GM12878 (cell line): ENCODE measurements at regions not wholly inside any gene's neighbourhood (a gene's known extent, or its start where the extent isn't known, plus 50 kb on each side); places are given as distances from the start of the nearest gene placed in this dataset.

Source experiments
- ATAC-seq: fragments of 200-7000 bp; cut with Tn5 transposase; 3 replicates; pipeline ENCODE4 v1.9.1; 2020; ENCODE audit warnings: mild to moderate bottlenecking, moderate library complexity
- BruUV-seq: library from RNA; stranded (reverse); fragments of 400-500 nt; replicated peaks from 2 replicates; lab custom pipeline; 2021; lab: Mats Ljungman, UMichigan
- CTCF ChIA-PET: fragments of 300-600 bp; sonication (Branson Sonifier 250); formaldehyde crosslinking; extraction: SDS; loops from one replicate; lab custom pipeline; 2021; ENCODE audit warnings: inconsistent platforms; lab: Yijun Ruan, JAX
- POLR2A ChIA-PET: fragments of 350-600 bp; formaldehyde crosslinking; extraction: SDS; loops from one replicate; lab custom pipeline; 2021; ENCODE audit warnings: inconsistent platforms; lab: Charles Lee
- RAD21 ChIA-PET: fragments of 300-600 bp; sonication (Branson Sonifier 250); formaldehyde crosslinking; loops from one replicate; lab custom pipeline; 2023; ENCODE audit warnings: antibody characterized with exemption; ENCODE audit not compliant: unreplicated experiment; lab: Charles Lee
- SMC1A ChIA-PET: fragments of 300-600 bp; sonication (Branson Sonifier 250); formaldehyde crosslinking; loops from one replicate; lab custom pipeline; 2023; ENCODE audit not compliant: unreplicated experiment, uncharacterized antibody; lab: Charles Lee
- DNase-seq: peaks from one replicate; pipeline ENCODE4 v3.0.0-alpha.2; 2011; ENCODE audit warnings: low read depth, low spot score
- FAIRE-seq: peaks from 3 replicates; lab custom pipeline; 2011; peaks lifted over from hg19 to GRCh38; lab: Jason Lieb, UNC
- H2AFZ ChIP-seq: 2 replicates; pipeline ENCODE4 v1.6.0; 2011; ENCODE audit warnings: low read depth, low read length, control low read depth; ENCODE audit not compliant: control insufficient read depth
- H3K27ac ChIP-seq: 2 replicates; pipeline ENCODE4 v1.5.1; 2011; ENCODE audit warnings: control low read depth; ENCODE audit not compliant: control insufficient read depth, insufficient read depth
- H3K27me3 ChIP-seq, 2 experiments: replicated peaks in 1 of 2; 2 replicates each; pipeline versions ENCODE4 v1.6.0 to v1.6.1; 2011; ENCODE audit warnings: low read length in 1 of 2; ENCODE audit not compliant: control insufficient read depth in 2 of 2, insufficient read depth in 2 of 2
- H3K36me3 ChIP-seq, 2 experiments: 2 replicates each; pipeline ENCODE4 v1.5.1; 2011; ENCODE audit warnings: low read length in 1 of 2; ENCODE audit not compliant: control insufficient read depth in 2 of 2, insufficient read depth in 2 of 2
- H3K4me1 ChIP-seq: 2 replicates; pipeline ENCODE4 v1.6.1; 2011; ENCODE audit warnings: mild to moderate bottlenecking, low read length, moderate library complexity, mixed read lengths; ENCODE audit not compliant: control insufficient read depth, insufficient read depth
- H3K4me2 ChIP-seq: 2 replicates; pipeline ENCODE4 v1.6.0; 2011; ENCODE audit warnings: control low read depth; ENCODE audit not compliant: control insufficient read depth, insufficient read depth
- H3K4me3 ChIP-seq: fragments of 200-600 bp; sonication (generic); 2 replicates; pipeline ENCODE4 v1.5.1; 2016
- H3K79me2 ChIP-seq: 2 replicates; pipeline ENCODE4 v1.6.0; 2011; ENCODE audit warnings: low read length; ENCODE audit not compliant: control insufficient read depth, insufficient read depth
- H3K9ac ChIP-seq: 2 replicates; pipeline ENCODE4 v1.8.0; 2011; ENCODE audit warnings: low read length, control low read depth, mixed read lengths; ENCODE audit not compliant: control insufficient read depth, insufficient read depth
- H3K9me3 ChIP-seq: replicated peaks from 3 replicates; pipeline ENCODE4 v1.5.1; 2011; ENCODE audit warnings: mild to moderate bottlenecking, low read length; ENCODE audit not compliant: control insufficient read depth, insufficient read depth
- H4K20me1 ChIP-seq: 2 replicates; pipeline ENCODE4 v1.6.0; 2011; ENCODE audit not compliant: control insufficient read depth, insufficient read depth
- BMI1 ChIP-seq: fragments of 450-650 bp; IDR thresholded peaks from 2 replicates; pipeline ENCODE4 v1.6.1; 2016; ENCODE audit warnings: mild to moderate bottlenecking, moderate library complexity, borderline replicate concordance
- CHD2 ChIP-seq: IDR thresholded peaks from 2 replicates; pipeline ENCODE4 v1.6.1; 2011; ENCODE audit warnings: low read depth, low read length, improper control_type of control experiment, borderline replicate concordance
- EZH2 ChIP-seq: IDR thresholded peaks from 2 replicates; pipeline ENCODE4 v1.6.1; 2012; ENCODE audit warnings: low read depth, mild to moderate bottlenecking, control low read depth, inconsistent platforms, low read length, borderline replicate concordance; ENCODE audit not compliant: control insufficient read depth
- IKZF2 ChIP-seq, 2 experiments: fragments of 450-650 bp; IDR thresholded peaks; 2 replicates each; pipeline ENCODE4 v1.6.1; 2017; ENCODE audit warnings: mild to moderate bottlenecking in 2 of 2, moderate library complexity in 2 of 2
- MXI1 ChIP-seq: fragments of 150-350 bp; IDR thresholded peaks from 2 replicates; pipeline ENCODE4 v1.6.1; 2011; ENCODE audit warnings: low read depth, mild to moderate bottlenecking, inconsistent platforms, low read length, improper control_type of control experiment
- NFYB ChIP-seq: IDR thresholded peaks from 2 replicates; pipeline ENCODE4 v1.6.1; 2011; ENCODE audit warnings: low read depth, mild to moderate bottlenecking, low read length, improper control_type of control experiment, moderate library complexity; ENCODE audit not compliant: insufficient read depth
- ZNF622 ChIP-seq: fragments of 450-650 bp; IDR thresholded peaks from 2 replicates; pipeline ENCODE4 v1.6.1; 2017; ENCODE audit warnings: mild to moderate bottlenecking, inconsistent platforms
- WGBS: methylation state at CpG from one replicate; pipeline ENCODE4 v1.1.6; 2016; ENCODE audit warnings: low lambda C conversion rate; ENCODE audit not compliant: insufficient replicate concordance, insufficient coverage; ENCODE audit errors: missing lambda C conversion rate; 5-methylcytosine and 5-hydroxymethylcytosine counted together
- in situ Hi-C: fragments of 300-500 bp; cut with MboI; formaldehyde crosslinking; loops from 9 replicates; pipeline ENCODE4 v1.14.3; 2018; ENCODE audit warnings: mixed read lengths
- intact Hi-C: fragments of 100-400 bp; cut with micrococcal nuclease; formaldehyde crosslinking; loops from one replicate; pipeline ENCODE4 v1.14.2; 2022; ENCODE audit not compliant: unreplicated experiment
- TF ChIP-seq, protein P1 (sequence below): fragments of 450-650 bp; formaldehyde crosslinking; IDR thresholded peaks from 2 replicates; pipeline ENCODE4 v1.5.0; 2022; ENCODE audit warnings: mild to moderate bottlenecking, missing genetic modification characterization
- TF ChIP-seq, protein P2 (sequence below): fragments of 450-650 bp; conservative IDR thresholded peaks from 2 replicates; pipeline ENCODE4 v1.6.1; 2017; ENCODE audit warnings: mild to moderate bottlenecking, moderate library complexity
- TF ChIP-seq, protein P3 (sequence below): fragments of 450-650 bp; IDR thresholded peaks from 2 replicates; pipeline ENCODE4 v1.6.1; 2018; ENCODE audit warnings: borderline replicate concordance, mild to moderate bottlenecking; ENCODE audit not compliant: partially characterized antibody
- TF ChIP-seq, protein P4 (sequence below): IDR thresholded peaks from 2 replicates; pipeline ENCODE4 v1.6.1; 2011; ENCODE audit warnings: mild to moderate bottlenecking, low read depth, low read length, moderate library complexity; ENCODE audit not compliant: insufficient replicate concordance
- TF ChIP-seq, protein P5 (sequence below): fragments of 150-350 bp; IDR thresholded peaks from 2 replicates; pipeline ENCODE4 v1.6.1; 2014; ENCODE audit warnings: mild to moderate bottlenecking, low read depth, low read length

DNA sequence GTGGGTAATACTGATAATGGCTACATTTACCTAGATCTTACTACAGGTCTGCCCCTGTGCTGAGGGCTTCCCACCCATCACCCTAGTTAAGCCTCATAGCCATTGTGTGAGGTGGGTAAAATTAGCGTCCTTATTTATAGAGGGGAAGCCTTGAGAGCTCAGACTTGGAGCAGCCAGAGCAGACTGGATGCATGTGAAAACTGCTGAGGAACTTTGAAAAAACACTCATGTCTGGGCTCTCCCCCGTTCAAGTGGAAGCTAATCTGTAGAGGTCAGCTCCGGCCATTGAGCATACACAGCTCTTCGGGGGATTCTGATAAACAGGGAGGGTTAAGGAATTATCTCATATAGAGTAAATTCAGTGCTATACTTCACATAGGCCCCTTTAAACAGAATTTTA is 389.7 kb downstream of the RPS6KC1 start (continued):
- TF ChIP-seq, protein P1, sequence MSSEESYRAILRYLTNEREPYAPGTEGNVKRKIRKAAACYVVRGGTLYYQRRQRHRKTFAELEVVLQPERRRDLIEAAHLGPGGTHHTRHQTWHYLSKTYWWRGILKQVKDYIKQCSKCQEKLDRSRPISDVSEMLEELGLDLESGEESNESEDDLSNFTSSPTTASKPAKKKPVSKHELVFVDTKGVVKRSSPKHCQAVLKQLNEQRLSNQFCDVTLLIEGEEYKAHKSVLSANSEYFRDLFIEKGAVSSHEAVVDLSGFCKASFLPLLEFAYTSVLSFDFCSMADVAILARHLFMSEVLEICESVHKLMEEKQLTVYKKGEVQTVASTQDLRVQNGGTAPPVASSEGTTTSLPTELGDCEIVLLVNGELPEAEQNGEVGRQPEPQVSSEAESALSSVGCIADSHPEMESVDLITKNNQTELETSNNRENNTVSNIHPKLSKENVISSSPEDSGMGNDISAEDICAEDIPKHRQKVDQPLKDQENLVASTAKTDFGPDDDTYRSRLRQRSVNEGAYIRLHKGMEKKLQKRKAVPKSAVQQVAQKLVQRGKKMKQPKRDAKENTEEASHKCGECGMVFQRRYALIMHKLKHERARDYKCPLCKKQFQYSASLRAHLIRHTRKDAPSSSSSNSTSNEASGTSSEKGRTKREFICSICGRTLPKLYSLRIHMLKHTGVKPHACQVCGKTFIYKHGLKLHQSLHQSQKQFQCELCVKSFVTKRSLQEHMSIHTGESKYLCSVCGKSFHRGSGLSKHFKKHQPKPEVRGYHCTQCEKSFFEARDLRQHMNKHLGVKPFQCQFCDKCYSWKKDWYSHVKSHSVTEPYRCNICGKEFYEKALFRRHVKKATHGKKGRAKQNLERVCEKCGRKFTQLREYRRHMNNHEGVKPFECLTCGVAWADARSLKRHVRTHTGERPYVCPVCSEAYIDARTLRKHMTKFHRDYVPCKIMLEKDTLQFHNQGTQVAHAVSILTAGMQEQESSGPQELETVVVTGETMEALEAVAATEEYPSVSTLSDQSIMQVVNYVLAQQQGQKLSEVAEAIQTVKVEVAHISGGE (CRISPR knock-in tag), result no peak
- TF ChIP-seq, protein P2, sequence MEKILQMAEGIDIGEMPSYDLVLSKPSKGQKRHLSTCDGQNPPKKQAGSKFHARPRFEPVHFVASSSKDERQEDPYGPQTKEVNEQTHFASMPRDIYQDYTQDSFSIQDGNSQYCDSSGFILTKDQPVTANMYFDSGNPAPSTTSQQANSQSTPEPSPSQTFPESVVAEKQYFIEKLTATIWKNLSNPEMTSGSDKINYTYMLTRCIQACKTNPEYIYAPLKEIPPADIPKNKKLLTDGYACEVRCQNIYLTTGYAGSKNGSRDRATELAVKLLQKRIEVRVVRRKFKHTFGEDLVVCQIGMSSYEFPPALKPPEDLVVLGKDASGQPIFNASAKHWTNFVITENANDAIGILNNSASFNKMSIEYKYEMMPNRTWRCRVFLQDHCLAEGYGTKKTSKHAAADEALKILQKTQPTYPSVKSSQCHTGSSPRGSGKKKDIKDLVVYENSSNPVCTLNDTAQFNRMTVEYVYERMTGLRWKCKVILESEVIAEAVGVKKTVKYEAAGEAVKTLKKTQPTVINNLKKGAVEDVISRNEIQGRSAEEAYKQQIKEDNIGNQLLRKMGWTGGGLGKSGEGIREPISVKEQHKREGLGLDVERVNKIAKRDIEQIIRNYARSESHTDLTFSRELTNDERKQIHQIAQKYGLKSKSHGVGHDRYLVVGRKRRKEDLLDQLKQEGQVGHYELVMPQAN, result no peak
- TF ChIP-seq, protein P3, sequence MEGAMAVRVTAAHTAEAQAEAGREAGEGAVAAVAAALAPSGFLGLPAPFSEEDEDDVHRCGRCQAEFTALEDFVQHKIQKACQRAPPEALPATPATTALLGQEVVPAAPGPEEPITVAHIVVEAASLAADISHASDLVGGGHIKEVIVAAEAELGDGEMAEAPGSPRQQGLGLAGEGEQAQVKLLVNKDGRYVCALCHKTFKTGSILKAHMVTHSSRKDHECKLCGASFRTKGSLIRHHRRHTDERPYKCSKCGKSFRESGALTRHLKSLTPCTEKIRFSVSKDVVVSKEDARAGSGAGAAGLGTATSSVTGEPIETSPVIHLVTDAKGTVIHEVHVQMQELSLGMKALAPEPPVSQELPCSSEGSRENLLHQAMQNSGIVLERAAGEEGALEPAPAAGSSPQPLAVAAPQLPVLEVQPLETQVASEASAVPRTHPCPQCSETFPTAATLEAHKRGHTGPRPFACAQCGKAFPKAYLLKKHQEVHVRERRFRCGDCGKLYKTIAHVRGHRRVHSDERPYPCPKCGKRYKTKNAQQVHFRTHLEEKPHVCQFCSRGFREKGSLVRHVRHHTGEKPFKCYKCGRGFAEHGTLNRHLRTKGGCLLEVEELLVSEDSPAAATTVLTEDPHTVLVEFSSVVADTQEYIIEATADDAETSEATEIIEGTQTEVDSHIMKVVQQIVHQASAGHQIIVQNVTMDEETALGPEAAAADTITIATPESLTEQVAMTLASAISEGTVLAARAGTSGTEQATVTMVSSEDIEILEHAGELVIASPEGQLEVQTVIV, result no peak
- TF ChIP-seq ZNF622, result no peak

DNA sequence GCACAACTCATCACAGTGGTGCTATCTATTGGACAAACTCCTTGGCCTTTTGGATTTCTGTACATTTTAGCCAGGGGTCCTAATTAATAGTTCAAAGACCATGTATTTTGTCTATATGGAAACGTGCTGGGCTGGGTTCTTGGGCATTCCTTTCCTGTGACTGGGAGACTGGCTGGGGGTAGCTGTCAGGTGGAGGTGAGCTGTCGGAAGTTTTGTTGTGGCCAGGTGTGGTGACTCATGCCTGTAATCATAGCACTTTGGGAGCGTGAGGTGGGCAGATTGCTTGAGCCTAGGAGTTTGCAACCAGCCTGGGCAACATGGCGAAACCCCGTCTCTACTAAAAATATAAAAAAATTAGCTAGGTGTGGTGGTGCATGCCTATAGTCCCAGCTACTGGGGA is 392.4 kb downstream of the RPS6KC1 start:
- H2AFZ ChIP-seq, result no peak overlapping the region
- H3K36me3 ChIP-seq, result no peaks in the 10 kb centered on the region
- in situ Hi-C loops (no loop called here), intact Hi-C loops (no loop called here)
- H3K4me3 ChIP-seq, result no peak overlapping the region
- no peaks in the 10 kb centered on the region; a peak in 1 of 4 replicates for H3K27me3 ChIP-seq
- no peaks in the 10 kb centered on the region for H4K20me1 ChIP-seq
- SMC1A ChIA-PET, result no interaction called here
- RAD21 ChIA-PET, result no interaction called here
- H3K4me2 ChIP-seq, result no peak overlapping the region
- H3K79me2 ChIP-seq, result no peaks in the 10 kb centered on the region
- no peaks in the 10 kb centered on the region for H3K4me1 ChIP-seq
- CTCF ChIA-PET, result no interaction called here
- no peak overlapping the region for H3K27ac ChIP-seq
- WGBS, result 24% methylated on average over 5 of the region's 5 CpGs
- no peak overlapping the region for H3K9ac ChIP-seq
- DNase-seq (no peak), FAIRE-seq (no peak), ATAC-seq (no peak)
- H3K9me3 ChIP-seq, result no peaks in the 10 kb centered on the region
- POLR2A ChIA-PET, result no interaction called here
- BruUV-seq, result no TSS peak
- no peak for TF ChIP-seq CHD2
- TF ChIP-seq, protein P4, sequence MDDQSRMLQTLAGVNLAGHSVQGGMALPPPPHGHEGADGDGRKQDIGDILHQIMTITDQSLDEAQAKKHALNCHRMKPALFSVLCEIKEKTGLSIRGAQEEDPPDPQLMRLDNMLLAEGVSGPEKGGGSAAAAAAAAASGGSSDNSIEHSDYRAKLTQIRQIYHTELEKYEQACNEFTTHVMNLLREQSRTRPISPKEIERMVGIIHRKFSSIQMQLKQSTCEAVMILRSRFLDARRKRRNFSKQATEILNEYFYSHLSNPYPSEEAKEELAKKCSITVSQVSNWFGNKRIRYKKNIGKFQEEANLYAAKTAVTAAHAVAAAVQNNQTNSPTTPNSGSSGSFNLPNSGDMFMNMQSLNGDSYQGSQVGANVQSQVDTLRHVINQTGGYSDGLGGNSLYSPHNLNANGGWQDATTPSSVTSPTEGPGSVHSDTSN, result no peak
- no peak for TF ChIP-seq IKZF2 (IDR thresholded peaks at IDR 0.05)
- no peak for TF ChIP-seq BMI1
- TF ChIP-seq NFYB, result no peak
- TF ChIP-seq MXI1, result no peak
- TF ChIP-seq, protein P5, sequence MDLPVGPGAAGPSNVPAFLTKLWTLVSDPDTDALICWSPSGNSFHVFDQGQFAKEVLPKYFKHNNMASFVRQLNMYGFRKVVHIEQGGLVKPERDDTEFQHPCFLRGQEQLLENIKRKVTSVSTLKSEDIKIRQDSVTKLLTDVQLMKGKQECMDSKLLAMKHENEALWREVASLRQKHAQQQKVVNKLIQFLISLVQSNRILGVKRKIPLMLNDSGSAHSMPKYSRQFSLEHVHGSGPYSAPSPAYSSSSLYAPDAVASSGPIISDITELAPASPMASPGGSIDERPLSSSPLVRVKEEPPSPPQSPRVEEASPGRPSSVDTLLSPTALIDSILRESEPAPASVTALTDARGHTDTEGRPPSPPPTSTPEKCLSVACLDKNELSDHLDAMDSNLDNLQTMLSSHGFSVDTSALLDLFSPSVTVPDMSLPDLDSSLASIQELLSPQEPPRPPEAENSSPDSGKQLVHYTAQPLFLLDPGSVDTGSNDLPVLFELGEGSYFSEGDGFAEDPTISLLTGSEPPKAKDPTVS, result no peak
- no peak for TF ChIP-seq EZH2
